Keratinocyte (primary cell): ENCODE measurements at regions not wholly inside any gene's neighbourhood (a gene's known extent, or its start where the extent isn't known, plus 50 kb on each side); places are given as distances from the start of the nearest gene placed in this dataset.

ENCODE experiments used
- DNase-seq: peaks from one replicate; pipeline ENCODE4 v3.0.0-alpha.2; 2011; ENCODE audit warnings: low read depth, missing footprints, low spot score
- FAIRE-seq: peaks from 2 replicates; lab custom pipeline; 2011; peaks lifted over from hg19 to GRCh38; lab: Jason Lieb, UNC
- H2AFZ ChIP-seq: 2 replicates; pipeline ENCODE4 v1.6.0; 2012; ENCODE audit warnings: low read length, control low read depth, inconsistent platforms; ENCODE audit not compliant: control insufficient read depth
- H3K27ac ChIP-seq: 2 replicates; pipeline ENCODE4 v1.5.1; 2011; ENCODE audit warnings: low read length; ENCODE audit not compliant: control insufficient read depth, insufficient read depth
- H3K27me3 ChIP-seq: 3 replicates; pipeline ENCODE4 v1.6.0; 2011; ENCODE audit warnings: low read length; ENCODE audit not compliant: control insufficient read depth, insufficient read depth; ENCODE audit errors: extremely low read depth
- H3K36me3 ChIP-seq, 2 experiments: 2 replicates in 1 of 2; 3 replicates in 1 of 2; pipeline ENCODE4 v1.5.1; 2011; ENCODE audit warnings: low read length in 2 of 2, mild to moderate bottlenecking in 1 of 2; ENCODE audit not compliant: control insufficient read depth in 2 of 2, insufficient read depth in 2 of 2; ENCODE audit errors: extremely low read depth in 1 of 2
- H3K4me1 ChIP-seq: 3 replicates; pipeline ENCODE4 v1.5.1; 2011; ENCODE audit warnings: low read length; ENCODE audit not compliant: control insufficient read depth, insufficient read depth; ENCODE audit errors: extremely low read depth
- H3K4me2 ChIP-seq: 3 replicates; pipeline ENCODE4 v1.6.0; 2011; ENCODE audit warnings: low read depth, low read length; ENCODE audit not compliant: control insufficient read depth, insufficient read depth; ENCODE audit errors: extremely low read depth
- H3K4me3 ChIP-seq, 3 experiments: fragments of 200-600 bp in 1 of 3; sonication (generic) in 1 of 3; 2 replicates in 2 of 3; 3 replicates in 1 of 3; pipeline ENCODE4 v1.5.1; 2011 to 2016; ENCODE audit warnings: low read length in 3 of 3, mild to moderate bottlenecking in 3 of 3, control low read depth in 2 of 3, inconsistent platforms in 1 of 3, low read depth in 1 of 3, mixed read lengths in 1 of 3, mixed run types in 1 of 3, moderate library complexity in 1 of 3; ENCODE audit not compliant: control insufficient read depth in 2 of 3, insufficient read depth in 2 of 3; ENCODE audit errors: extremely low read depth in 1 of 3
- H3K79me2 ChIP-seq: 2 replicates; pipeline ENCODE4 v1.6.0; 2012; ENCODE audit warnings: low read length; ENCODE audit not compliant: control insufficient read depth, insufficient read depth
- H3K9ac ChIP-seq: 3 replicates; pipeline ENCODE4 v1.6.0; 2011; ENCODE audit warnings: low read length; ENCODE audit not compliant: control insufficient read depth, insufficient read depth; ENCODE audit errors: extremely low read depth
- H3K9me1 ChIP-seq: 3 replicates; pipeline ENCODE4 v1.6.0; 2011; ENCODE audit warnings: low read length; ENCODE audit not compliant: control insufficient read depth, insufficient read depth; ENCODE audit errors: extremely low read depth
- H3K9me3 ChIP-seq: 2 replicates; pipeline ENCODE4 v1.5.1; 2012; ENCODE audit warnings: low read depth, low read length; ENCODE audit not compliant: control insufficient read depth
- H4K20me1 ChIP-seq: 3 replicates; pipeline ENCODE4 v1.6.0; 2011; ENCODE audit warnings: low read length; ENCODE audit not compliant: control insufficient read depth, insufficient read depth; ENCODE audit errors: extremely low read depth
- CTCF ChIP-seq, 3 experiments: IDR thresholded peaks in 1 of 3; conservative IDR thresholded peaks in 1 of 3; optimal IDR thresholded peaks in 1 of 3; 2 replicates in 2 of 3; 3 replicates in 1 of 3; pipeline versions ENCODE3 to v1.5.1; 2011; ENCODE audit warnings: low read length in 3 of 3, mild to moderate bottlenecking in 3 of 3, moderate library complexity in 2 of 3, control low read depth in 1 of 3, inconsistent platforms in 1 of 3; ENCODE audit not compliant: insufficient read depth in 2 of 3; ENCODE audit errors: extremely low read depth in 1 of 3
- EZH2 ChIP-seq: IDR thresholded peaks from one replicate; pipeline ENCODE4 v1.6.1; 2012; ENCODE audit warnings: inconsistent platforms, mild to moderate bottlenecking, low read length, moderate library complexity
- dilution Hi-C: fragments of 300-500 bp; cut with MboI; formaldehyde crosslinking; loops from one replicate; pipeline ENCODE4 v1.7.0; 2020; ENCODE audit warnings: low sequenced_read_pairs; ENCODE audit not compliant: extremely low pct_ligation_motif_present

DNA sequence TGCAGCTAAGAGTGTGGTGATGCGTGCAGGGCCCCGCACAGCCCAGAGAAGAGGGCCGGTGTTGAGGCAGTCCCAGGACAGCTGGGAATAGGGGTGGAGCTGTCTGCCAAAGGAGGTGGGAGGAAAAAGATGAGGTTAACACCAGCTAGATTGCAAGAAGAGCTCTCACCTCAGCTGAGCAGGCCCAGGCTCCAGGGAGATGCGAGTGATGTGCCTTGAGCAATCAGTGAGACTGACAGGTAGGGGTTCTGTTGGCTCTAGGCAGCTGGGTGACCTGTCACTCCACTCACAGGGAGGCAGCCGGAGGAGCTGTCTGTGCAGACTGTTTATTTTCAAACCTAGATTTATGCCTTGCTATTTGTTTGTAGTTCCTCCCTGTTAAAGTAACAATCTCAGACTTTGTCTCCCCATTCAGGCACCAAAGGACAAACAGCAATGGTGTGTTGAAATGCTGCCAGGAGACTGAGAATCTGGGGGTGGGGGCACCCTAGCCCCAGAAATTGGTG lies 205.1 kb upstream of the CXCL12 start:
- TF ChIP-seq CTCF (optimal IDR thresholded peaks at IDR 0.05 in 1 of 3, IDR thresholded peaks at IDR 0.05 in 1 of 3, conservative IDR thresholded peaks at IDR 0.05 in 1 of 3; ENCODE audit: extremely low read depth in 1 of 3, insufficient read depth in 2 of 3, low read length in 3 of 3): no peak
- TF ChIP-seq EZH2: no peak
- dilution Hi-C loops: no loop called here
- H3K9me3 ChIP-seq: peaks cover 5% of the 10 kb centered on the region
- H3K4me3 ChIP-seq: no peak overlapping the region
- H3K79me2 ChIP-seq: no peaks in the 10 kb centered on the region
- no peaks in the 10 kb centered on the region for H3K36me3 ChIP-seq
- H3K27me3 ChIP-seq: no peaks in the 10 kb centered on the region
- no peak overlapping the region for H3K27ac ChIP-seq
- H4K20me1 ChIP-seq: no peaks in the 10 kb centered on the region
- H2AFZ ChIP-seq: no peak overlapping the region
- FAIRE-seq (no peak), DNase-seq (no peak)
- H3K4me2 ChIP-seq: no peak overlapping the region
- no peaks in the 10 kb centered on the region for H3K4me1 ChIP-seq
- H3K9ac ChIP-seq: no peak overlapping the region
- no peaks in the 10 kb centered on the region for H3K9me1 ChIP-seq

DNA sequence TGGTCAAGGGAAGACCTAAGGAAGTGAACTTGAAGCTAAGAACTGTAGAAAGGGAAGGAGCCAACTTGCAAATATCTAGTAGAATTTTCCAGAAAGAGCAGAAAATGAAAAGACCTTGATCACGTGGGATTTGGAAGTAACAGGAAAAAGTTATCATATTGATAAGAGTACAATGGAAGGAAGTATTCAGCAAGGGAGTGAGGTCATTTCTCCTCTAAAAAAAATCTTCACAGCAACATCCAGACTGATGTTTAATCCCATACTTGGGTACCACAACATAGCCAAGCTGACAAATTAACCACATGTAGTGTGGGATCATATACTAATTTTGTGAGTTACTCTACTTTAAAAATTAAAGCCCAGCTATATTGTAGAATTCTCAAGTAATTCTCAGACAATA lies 207.0 kb upstream of the CXCL12 start:
- FAIRE-seq: no peak
- no peak for DNase-seq
- Histone ChIP-seq H3K9ac (no peak overlapping the region), H3K9me1 (no peaks in the 10 kb centered on the region), H3K4me2 (no peak overlapping the region), H2AFZ (no peak overlapping the region), H3K27me3 (no peaks in the 10 kb centered on the region), H3K9me3 (peaks cover 2% of the 10 kb centered on the region), H3K4me3 (no peak overlapping the region), H3K36me3 (no peaks in the 10 kb centered on the region), H3K79me2 (no peaks in the 10 kb centered on the region), H3K27ac (no peak overlapping the region), H3K4me1 (no peaks in the 10 kb centered on the region), H4K20me1 (no peaks in the 10 kb centered on the region)
- dilution Hi-C loops: no loop called here
- TF ChIP-seq CTCF (optimal IDR thresholded peaks at IDR 0.05 in 1 of 3, IDR thresholded peaks at IDR 0.05 in 1 of 3, conservative IDR thresholded peaks at IDR 0.05 in 1 of 3; ENCODE audit: extremely low read depth in 1 of 3, insufficient read depth in 2 of 3, low read length in 3 of 3): no peak
- TF ChIP-seq EZH2: no peak
